ENCODE measurements at regions not wholly inside any gene's neighbourhood (a gene's known extent, or its start where the extent isn't known, plus 50 kb on each side); places are given as distances from the start of the nearest gene placed in this dataset.
"Not testable (repeated sequence)": the region's sequence is repeated elsewhere in the genome, so short reads cannot be mapped to it uniquely, and the experiment has no call there.

DNA sequence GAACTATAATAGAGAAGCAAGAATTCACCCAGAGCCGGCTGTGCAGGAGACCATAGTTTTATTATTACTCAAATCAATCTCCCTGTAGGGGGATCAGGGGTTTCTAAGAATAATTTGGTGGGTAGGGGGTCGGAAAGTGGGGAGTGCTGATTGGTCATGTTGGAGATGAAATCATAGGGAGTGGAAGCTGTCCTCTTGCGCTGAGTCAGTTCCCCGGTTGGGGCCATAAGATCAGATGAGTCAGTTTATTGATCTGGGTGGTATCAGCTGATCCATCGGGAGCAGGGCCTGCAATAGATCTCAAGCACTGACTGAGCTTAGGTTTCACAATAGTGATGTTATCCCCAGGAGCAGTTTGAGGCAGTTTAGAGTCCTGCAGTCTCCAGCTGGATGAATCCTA lies 97.0 kb upstream of the SNRPN start:
- in situ Hi-C loops (cut with MboI; ENCODE audit: low sequenced_read_pairs, unreplicated experiment): no loop called here
- no peak for TF ChIP-seq CTCF (IDR thresholded peaks at IDR 0.05; ENCODE audit: borderline replicate concordance, control extremely low read depth, extremely low read depth, insufficient read depth, missing control alignments)

GRCh38 chr15:24858183-24858582 lies 96.6 kb upstream of the SNRPN start:
- in situ Hi-C loops (cut with MboI; ENCODE audit: low sequenced_read_pairs, unreplicated experiment); DNase-seq (ENCODE audit: low spot score): not testable (repeated sequence)

More for the DNA sequence above, 97.0 kb upstream of the SNRPN start:
- DNase-seq (ENCODE audit: low spot score): no peak

GRCh38 chr15:24858737-24859601 lies 95.8 kb upstream of the SNRPN start:
- TF ChIP-seq CTCF (IDR thresholded peaks at IDR 0.05; ENCODE audit: borderline replicate concordance, control extremely low read depth, extremely low read depth, insufficient read depth, missing control alignments): no peak
- DNase-seq (ENCODE audit: low spot score): no peak

GRCh38 chr15:24861014-24861690 lies 93.6 kb upstream of the SNRPN start:
- in situ Hi-C loops (cut with MboI; ENCODE audit: low sequenced_read_pairs, unreplicated experiment): no loop called here
- no peak for TF ChIP-seq CTCF (IDR thresholded peaks at IDR 0.05; ENCODE audit: borderline replicate concordance, control extremely low read depth, extremely low read depth, insufficient read depth, missing control alignments)
- no peak for DNase-seq (ENCODE audit: low spot score)

More at GRCh38 chr15:24858737-24859601, 95.8 kb upstream of the SNRPN start:
- in situ Hi-C loops (cut with MboI; ENCODE audit: low sequenced_read_pairs, unreplicated experiment): no loop called here

GRCh38 chr15:24862726-24863521 lies 91.9 kb upstream of the SNRPN start:
- no peak for DNase-seq (ENCODE audit: low spot score)
- in situ Hi-C loops (cut with MboI; ENCODE audit: low sequenced_read_pairs, unreplicated experiment): no loop called here
- no peak for TF ChIP-seq CTCF (IDR thresholded peaks at IDR 0.05; ENCODE audit: borderline replicate concordance, control extremely low read depth, extremely low read depth, insufficient read depth, missing control alignments)

GRCh38 chr15:24865303-24865702 lies 89.5 kb upstream of the SNRPN start:
- in situ Hi-C loops (cut with MboI; ENCODE audit: low sequenced_read_pairs, unreplicated experiment): no loop called here
- no peak for TF ChIP-seq CTCF (IDR thresholded peaks at IDR 0.05; ENCODE audit: borderline replicate concordance, control extremely low read depth, extremely low read depth, insufficient read depth, missing control alignments)
- no peak for DNase-seq (ENCODE audit: low spot score)
